Esophagus squamous epithelium (tissue), 5 donors: ENCODE measurements at regions not wholly inside any gene's neighbourhood (a gene's known extent, or its start where the extent isn't known, plus 50 kb on each side); places are given as distances from the start of the nearest gene placed in this dataset.

Experiments used
- DNase-seq: peaks from one replicate; lab custom pipeline; 2025; lab: John Stamatoyannopoulos, UW
- H3K27ac ChIP-seq, 4 donors: fragments of 200-600 bp; sonication (generic); one replicate each; pipeline ENCODE4 v1.5.1; 2016 to 2019; ENCODE audit warnings: mild to moderate bottlenecking in 1 of 4
- H3K27me3 ChIP-seq, 4 donors: fragments of 200-600 bp; sonication (generic); 1 replicate in 3 of 4; 2 replicates in 1 of 4; pipeline versions ENCODE4 v1.5.1 to v1.6.0; 2017 to 2021; ENCODE audit warnings: antibody characterized with exemption in 1 of 4
- H3K36me3 ChIP-seq, 3 donors: fragments of 200-600 bp; sonication (generic); one replicate each; pipeline ENCODE4 v1.5.1; 2016 to 2019
- H3K4me1 ChIP-seq, 3 donors: fragments of 200-600 bp; sonication (generic); one replicate each; pipeline ENCODE4 v1.5.1; 2017 to 2019
- H3K4me3 ChIP-seq, 4 donors: fragments of 200-600 bp; sonication (generic); 1 replicate in 3 of 4; 2 replicates in 1 of 4; pipeline ENCODE4 v1.5.1; 2016 to 2019; ENCODE audit warnings: mild to moderate bottlenecking in 2 of 4, moderate library complexity in 1 of 4
- H3K9me3 ChIP-seq, 3 donors: fragments of 200-600 bp; sonication (generic); one replicate each; pipeline ENCODE4 v1.5.1; 2016 to 2019
- CTCF ChIP-seq, 6 experiments: fragments of 450-650 bp in 4 of 6; fragments of 200-600 bp in 2 of 6; sonication (generic) in 2 of 6; IDR thresholded peaks; one replicate each; pipeline ENCODE4 v1.5.1; 2016 to 2019; ENCODE audit warnings: antibody characterized with exemption in 6 of 6, mild to moderate bottlenecking in 4 of 6, moderate library complexity in 4 of 6
- POLR2A ChIP-seq, 4 donors: fragments of 450-650 bp; IDR thresholded peaks; one replicate each; pipeline ENCODE4 v1.6.1; 2017; ENCODE audit warnings: antibody characterized with exemption in 4 of 4, mild to moderate bottlenecking in 4 of 4, moderate library complexity in 3 of 4
- WGBS, 2 donors: methylation state at CpG; one replicate each; pipeline ENCODE4 v1.1.5; 2018; 5-methylcytosine and 5-hydroxymethylcytosine counted together
- intact Hi-C: fragments of 100-400 bp; cut with DNase I; formaldehyde crosslinking; loops from one replicate; pipeline ENCODE4 v1.15.0; 2022
- donor health status: DM: yes; HTN: yes; CAD: no.

- Histone ChIP-seq H3K9me3 (no peaks in the 10 kb centered on the region), H3K4me3 (no peak overlapping the region), H3K27me3 (no peaks in the 10 kb centered on the region), H3K27ac (no peak overlapping the region), H3K4me1 (no peaks in the 10 kb centered on the region), H3K36me3 (peaks cover 0 to 60% (median 0%) of the 10 kb centered on the region in 3 donors)
- 85 to 86% methylated on average over 4 to 5 of the region's 5 CpGs for WGBS, 2 donors
- TF ChIP-seq CTCF (IDR thresholded peaks at IDR 0.05) = no peak
- TF ChIP-seq POLR2A (IDR thresholded peaks at IDR 0.05) = no peak
- intact Hi-C loops = no loop called here
- no peak for DNase-seq
Measured at GRCh38 chr3:124666067-124666466, 64.2 kb upstream of the UMPS start.

GRCh38 chr3:124669470-124669869 is 60.8 kb upstream of the UMPS start:
- intact Hi-C loops = no loop called here
- H3K4me1 ChIP-seq = no peaks in the 10 kb centered on the region
- 49 to 56% methylated on average over 3 of the region's 3 CpGs for WGBS, 2 donors
- no peaks in the 10 kb centered on the region for H3K9me3 ChIP-seq
- H3K27me3 ChIP-seq = no peaks in the 10 kb centered on the region
- peaks cover 0 to 54% (median 0%) of the 10 kb centered on the region in 3 donors for H3K36me3 ChIP-seq
- DNase-seq = no peak
- H3K27ac ChIP-seq = no peak overlapping the region
- no peak overlapping the region for H3K4me3 ChIP-seq
- TF ChIP-seq CTCF (IDR thresholded peaks at IDR 0.05) (no peak), POLR2A (IDR thresholded peaks at IDR 0.05) (no peak)

GRCh38 chr3:124671106-124671505 is 59.1 kb upstream of the UMPS start:
- no peak for DNase-seq
- no peak overlapping the region for H3K27ac ChIP-seq
- intact Hi-C loops = no loop called here
- TF ChIP-seq CTCF (IDR thresholded peaks at IDR 0.05) (no peak), POLR2A (IDR thresholded peaks at IDR 0.05) (no peak)
- peaks cover 0 to 60% (median 0%) of the 10 kb centered on the region in 3 donors for H3K36me3 ChIP-seq
- H3K27me3 ChIP-seq = no peaks in the 10 kb centered on the region
- 67 to 82% methylated on average over 5 of the region's 5 CpGs for WGBS, 2 donors
- H3K4me3 ChIP-seq = no peak overlapping the region
- no peaks in the 10 kb centered on the region for H3K4me1 ChIP-seq
- H3K9me3 ChIP-seq = no peaks in the 10 kb centered on the region

- Histone ChIP-seq H3K27ac (no peak overlapping the region), H3K4me3 (no peak overlapping the region), H3K9me3 (no peaks in the 10 kb centered on the region), H3K27me3 (no peaks in the 10 kb centered on the region), H3K36me3 (peaks cover 0 to 62% (median 0%) of the 10 kb centered on the region in 3 donors), H3K4me1 (no peaks in the 10 kb centered on the region)
- TF ChIP-seq CTCF (IDR thresholded peaks at IDR 0.05) (no peak), POLR2A (IDR thresholded peaks at IDR 0.05) (no peak)
- intact Hi-C loops = no loop called here
- no peak for DNase-seq
- whole genome bisulfite sequencing, 2 donors = 82 to 90% methylated on average over 12 to 13 of the region's 13 CpGs
Measured at GRCh38 chr3:124674336-124674735, 55.9 kb upstream of the UMPS start.

- Histone ChIP-seq H3K4me1 (no peaks in the 10 kb centered on the region), H3K9me3 (no peaks in the 10 kb centered on the region), H3K27ac (no peak overlapping the region), H3K4me3 (no peak overlapping the region), H3K36me3 (peaks cover 0 to 71% (median 0%) of the 10 kb centered on the region in 3 donors), H3K27me3 (no peaks in the 10 kb centered on the region)
- 72 to 89% methylated on average over 2 to 3 of the region's 3 CpGs for WGBS, 2 donors
- intact Hi-C loops = no loop called here
- DNase-seq = no peak
- no peak for TF ChIP-seq POLR2A (IDR thresholded peaks at IDR 0.05)
Measured at GRCh38 chr3:124676236-124676635, 54.0 kb upstream of the UMPS start.
